DOHH2 (cell line): ENCODE measurements at regions not wholly inside any gene's neighbourhood (a gene's known extent, or its start where the extent isn't known, plus 50 kb on each side); places are given as distances from the start of the nearest gene placed in this dataset.

Experiments used
- H3F3A ChIP-seq: fragments of 200-600 bp; sonication (generic), shearing (Covaris generic); 2 replicates; pipeline ENCODE4 v1.6.0; 2016; ENCODE audit warnings: antibody characterized with exemption, mild to moderate bottlenecking; ENCODE audit not compliant: control insufficient read depth, insufficient read depth
- H3K27ac ChIP-seq: fragments of 200-600 bp; sonication (generic); 2 replicates; pipeline ENCODE4 v1.5.1; 2014; ENCODE audit warnings: low read depth, mild to moderate bottlenecking, low read length, moderate library complexity
- H3K27me3 ChIP-seq: fragments of 200-600 bp; sonication (generic); 2 replicates; pipeline ENCODE4 v1.6.1; 2014; ENCODE audit warnings: mild to moderate bottlenecking, low read length, mixed read lengths; ENCODE audit not compliant: control insufficient read depth
- H3K36me3 ChIP-seq: fragments of 200-600 bp; sonication (generic); 2 replicates; pipeline ENCODE4 v1.6.1; 2014; ENCODE audit warnings: mild to moderate bottlenecking, low read length, moderate library complexity, mixed read lengths; ENCODE audit not compliant: control insufficient read depth
- H3K4me1 ChIP-seq: fragments of 200-600 bp; sonication (generic); 2 replicates; pipeline ENCODE4 v1.6.1; 2014; ENCODE audit warnings: mild to moderate bottlenecking, low read length, mixed read lengths; ENCODE audit not compliant: control insufficient read depth
- H3K4me2 ChIP-seq: fragments of 200-600 bp; sonication (generic); 2 replicates; pipeline ENCODE4 v1.6.0; 2014; ENCODE audit warnings: mild to moderate bottlenecking, low read length, moderate library complexity
- H3K4me3 ChIP-seq: fragments of 200-600 bp; sonication (generic); 2 replicates; pipeline ENCODE4 v1.5.1; 2014; ENCODE audit warnings: mild to moderate bottlenecking, low read length, mixed read lengths
- H3K79me2 ChIP-seq: fragments of 200-600 bp; sonication (generic); 2 replicates; pipeline ENCODE4 v1.6.1; 2014; ENCODE audit warnings: mild to moderate bottlenecking, low read length, mixed read lengths; ENCODE audit not compliant: control insufficient read depth
- H3K9me2 ChIP-seq: fragments of 200-600 bp; sonication (generic); replicated peaks from 2 replicates; pipeline ENCODE4 v1.6.1; 2014; ENCODE audit warnings: mild to moderate bottlenecking, low read length, mixed read lengths; ENCODE audit not compliant: control insufficient read depth
- H3K9me3 ChIP-seq: fragments of 200-600 bp; sonication (generic); 2 replicates; pipeline ENCODE4 v1.6.1; 2014; ENCODE audit warnings: antibody characterized with exemption, low read length, mixed read lengths; ENCODE audit not compliant: control insufficient read depth, insufficient read depth
- H4K20me1 ChIP-seq: fragments of 200-600 bp; sonication (generic); 2 replicates; pipeline ENCODE4 v1.6.0; 2014; ENCODE audit warnings: low read depth, mild to moderate bottlenecking, antibody characterized with exemption, low read length, moderate library complexity; ENCODE audit not compliant: control insufficient read depth, insufficient read depth
- EZH2phosphoT487 ChIP-seq: fragments of 200-600 bp; sonication (generic); IDR thresholded peaks from 2 replicates; pipeline ENCODE4 v1.6.1; 2017; ENCODE audit warnings: borderline replicate concordance, mild to moderate bottlenecking, antibody characterized with exemption, low read length, moderate library complexity, mixed read lengths
- TF ChIP-seq, protein P1 (sequence below): fragments of 200-600 bp; sonication (generic); IDR thresholded peaks from one replicate; pipeline ENCODE4 v1.5.1; 2014; ENCODE audit warnings: antibody characterized with exemption, mild to moderate bottlenecking, low read depth, low read length; ENCODE audit not compliant: poor library complexity, severe bottlenecking

DNA sequence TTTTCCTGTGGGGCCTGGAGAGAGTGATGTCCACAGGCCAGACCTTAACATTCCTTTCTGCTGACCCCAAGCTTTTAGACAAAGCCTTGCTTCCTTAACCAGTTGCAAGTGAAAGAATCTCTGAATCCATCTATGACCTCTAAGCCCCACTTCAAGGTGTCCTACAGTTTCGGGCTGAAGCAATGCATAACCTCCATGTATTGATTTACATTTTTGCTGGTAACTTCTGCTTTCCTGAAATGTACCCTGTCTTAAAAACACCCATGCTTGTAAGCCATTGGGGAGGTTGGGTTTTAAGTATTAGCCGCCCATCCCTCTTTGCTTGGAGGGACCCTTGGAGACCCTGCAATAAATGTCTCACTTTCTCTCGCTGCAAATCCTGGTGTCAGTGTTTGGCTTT lies 190.6 kb downstream of the VRK1 start:
- Histone ChIP-seq H3K9me2 (no peaks in the 10 kb centered on the region), H3K36me3 (no peaks in the 10 kb centered on the region), H3K27ac (no peak overlapping the region), H3F3A (no peaks in the 10 kb centered on the region), H3K9me3 (no peaks in the 10 kb centered on the region), H3K4me2 (no peak overlapping the region), H3K4me3 (no peak overlapping the region), H3K79me2 (no peaks in the 10 kb centered on the region), H3K27me3 (no peaks in the 10 kb centered on the region), H3K4me1 (no peaks in the 10 kb centered on the region), H4K20me1 (no peaks in the 10 kb centered on the region)
- no peak for TF ChIP-seq EZH2phosphoT487
- TF ChIP-seq, protein P1, sequence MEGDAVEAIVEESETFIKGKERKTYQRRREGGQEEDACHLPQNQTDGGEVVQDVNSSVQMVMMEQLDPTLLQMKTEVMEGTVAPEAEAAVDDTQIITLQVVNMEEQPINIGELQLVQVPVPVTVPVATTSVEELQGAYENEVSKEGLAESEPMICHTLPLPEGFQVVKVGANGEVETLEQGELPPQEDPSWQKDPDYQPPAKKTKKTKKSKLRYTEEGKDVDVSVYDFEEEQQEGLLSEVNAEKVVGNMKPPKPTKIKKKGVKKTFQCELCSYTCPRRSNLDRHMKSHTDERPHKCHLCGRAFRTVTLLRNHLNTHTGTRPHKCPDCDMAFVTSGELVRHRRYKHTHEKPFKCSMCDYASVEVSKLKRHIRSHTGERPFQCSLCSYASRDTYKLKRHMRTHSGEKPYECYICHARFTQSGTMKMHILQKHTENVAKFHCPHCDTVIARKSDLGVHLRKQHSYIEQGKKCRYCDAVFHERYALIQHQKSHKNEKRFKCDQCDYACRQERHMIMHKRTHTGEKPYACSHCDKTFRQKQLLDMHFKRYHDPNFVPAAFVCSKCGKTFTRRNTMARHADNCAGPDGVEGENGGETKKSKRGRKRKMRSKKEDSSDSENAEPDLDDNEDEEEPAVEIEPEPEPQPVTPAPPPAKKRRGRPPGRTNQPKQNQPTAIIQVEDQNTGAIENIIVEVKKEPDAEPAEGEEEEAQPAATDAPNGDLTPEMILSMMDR = no peak

DNA sequence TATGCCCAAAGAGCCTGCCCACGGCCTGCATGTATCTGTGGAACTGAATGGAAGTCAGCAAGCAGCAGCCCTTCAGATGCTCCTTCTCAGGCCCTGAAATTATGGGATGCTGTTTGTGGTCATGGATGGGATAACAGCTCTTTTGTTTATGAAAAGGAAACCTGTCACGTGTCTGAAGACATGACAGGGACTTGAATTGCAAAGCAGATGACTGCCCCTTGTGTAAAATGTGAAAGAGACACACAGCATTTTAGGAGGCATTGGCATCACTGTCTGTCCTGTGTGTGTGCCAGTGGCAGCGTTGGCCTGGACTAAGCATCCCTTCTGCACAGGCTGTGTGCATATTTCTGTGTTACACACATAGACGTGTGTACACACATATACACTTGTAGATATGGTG lies 192.1 kb downstream of the VRK1 start:
- Histone ChIP-seq H3K9me2 (no peaks in the 10 kb centered on the region), H3K36me3 (no peaks in the 10 kb centered on the region), H3K4me2 (no peak overlapping the region), H3F3A (no peaks in the 10 kb centered on the region), H3K27ac (no peak overlapping the region), H3K79me2 (no peaks in the 10 kb centered on the region), H3K27me3 (no peaks in the 10 kb centered on the region), H3K4me3 (no peak overlapping the region), H4K20me1 (no peaks in the 10 kb centered on the region), H3K4me1 (no peaks in the 10 kb centered on the region), H3K9me3 (no peaks in the 10 kb centered on the region)
- no peak for TF ChIP-seq EZH2phosphoT487
- TF ChIP-seq, protein P1 = no peak

DNA sequence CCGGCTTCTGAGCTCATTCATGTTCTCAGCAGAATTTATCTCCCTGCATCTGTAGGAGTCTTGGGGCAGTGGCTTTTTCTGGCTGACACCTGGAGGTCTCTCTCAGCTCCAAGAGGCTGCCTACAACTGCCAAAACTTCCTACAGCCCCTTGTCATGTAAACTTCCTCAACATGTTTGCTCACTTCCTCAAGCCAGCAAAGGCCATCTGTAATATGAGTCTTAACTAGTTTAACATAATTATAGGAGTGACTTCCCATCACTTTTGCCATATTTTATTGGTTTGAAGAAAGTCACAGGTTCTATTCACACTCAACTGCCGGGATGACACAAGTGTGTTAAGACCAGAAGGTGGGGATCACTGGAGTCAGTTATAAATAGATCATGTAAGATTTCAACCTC lies 194.0 kb downstream of the VRK1 start:
- TF ChIP-seq EZH2phosphoT487 = no peak
- TF ChIP-seq, protein P1 = no peak

DNA sequence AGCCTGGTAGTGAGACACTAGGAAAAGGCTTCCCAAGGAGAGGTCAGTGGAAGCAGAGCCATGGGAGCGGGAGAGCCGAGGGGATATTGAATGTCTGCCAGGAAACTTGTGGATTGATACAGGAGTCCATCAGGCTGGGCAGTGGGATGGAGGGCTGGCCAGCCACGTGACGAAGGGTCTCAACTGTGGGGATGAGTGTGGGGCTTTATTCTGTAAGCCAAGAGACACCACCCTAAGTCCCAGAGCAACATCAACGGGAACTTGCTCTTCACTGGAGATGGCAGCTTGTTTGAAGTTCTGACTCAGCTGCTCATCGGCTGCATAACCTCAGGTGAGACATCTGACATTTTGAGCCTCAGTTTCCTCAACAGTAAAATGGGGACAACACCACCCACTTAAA lies 197.8 kb downstream of the VRK1 start:
- H3F3A ChIP-seq = no peaks in the 10 kb centered on the region
- H4K20me1 ChIP-seq = no peaks in the 10 kb centered on the region
- no peak overlapping the region for H3K27ac ChIP-seq
- no peaks in the 10 kb centered on the region for H3K36me3 ChIP-seq
- no peaks in the 10 kb centered on the region for H3K79me2 ChIP-seq
- TF ChIP-seq, protein P1 = no peak
- no peak for TF ChIP-seq EZH2phosphoT487
- H3K27me3 ChIP-seq = no peaks in the 10 kb centered on the region
- H3K9me3 ChIP-seq = no peaks in the 10 kb centered on the region
- H3K4me3 ChIP-seq = no peak overlapping the region
- H3K9me2 ChIP-seq = no peaks in the 10 kb centered on the region
- no peaks in the 10 kb centered on the region for H3K4me1 ChIP-seq
- no peak overlapping the region for H3K4me2 ChIP-seq

More for the DNA sequence above, 194.0 kb downstream of the VRK1 start:
- H4K20me1 ChIP-seq = no peaks in the 10 kb centered on the region
- no peaks in the 10 kb centered on the region for H3F3A ChIP-seq
- no peaks in the 10 kb centered on the region for H3K9me2 ChIP-seq
- H3K27me3 ChIP-seq = no peaks in the 10 kb centered on the region
- H3K36me3 ChIP-seq = no peaks in the 10 kb centered on the region
- H3K4me3 ChIP-seq = no peak overlapping the region
- no peak overlapping the region for H3K4me2 ChIP-seq
- H3K9me3 ChIP-seq = no peaks in the 10 kb centered on the region
- H3K27ac ChIP-seq = no peak overlapping the region
- no peaks in the 10 kb centered on the region for H3K4me1 ChIP-seq
- H3K79me2 ChIP-seq = no peaks in the 10 kb centered on the region
